Fibroblast of the conjunctiva (primary cell): ENCODE measurements at regions not wholly inside any gene's neighbourhood (a gene's known extent, or its start where the extent isn't known, plus 50 kb on each side); places are given as distances from the start of the nearest gene placed in this dataset.
"Not testable (repeated sequence)": the region's sequence is repeated elsewhere in the genome, so short reads cannot be mapped to it uniquely, and the experiment has no call there.

ENCODE experiments used
- DNase-seq: peaks from one replicate; pipeline ENCODE4 v3.0.0-alpha.2; 2010; ENCODE audit warnings: low read depth

DNA sequence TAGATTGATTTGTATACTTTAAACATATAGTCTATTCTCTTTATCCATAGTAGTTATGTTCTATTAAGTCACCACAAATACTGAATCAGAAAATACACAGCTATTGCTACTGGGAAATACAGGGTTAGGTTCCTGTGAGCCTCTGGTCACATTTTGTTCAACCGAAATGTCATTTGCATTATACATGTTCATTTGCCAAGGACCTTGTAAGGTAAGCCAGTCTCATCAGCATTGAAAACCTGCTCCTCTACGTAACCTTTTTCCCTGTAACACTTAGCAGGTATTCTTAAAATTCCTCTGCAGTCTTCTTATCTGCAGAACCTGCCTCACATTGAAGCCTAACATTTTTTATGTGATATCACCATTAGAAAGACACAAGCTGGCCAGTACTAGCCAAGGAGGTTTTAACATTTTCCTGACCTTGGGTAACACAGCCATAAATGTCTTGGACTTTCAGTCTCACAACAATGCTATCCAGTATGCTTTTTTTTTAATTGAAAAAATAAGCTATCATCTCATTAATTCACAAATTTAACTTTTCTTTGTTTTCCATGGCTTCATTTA, 765.7 kb upstream of the IGFBP7 start:
- no peak for DNase-seq

DNA sequence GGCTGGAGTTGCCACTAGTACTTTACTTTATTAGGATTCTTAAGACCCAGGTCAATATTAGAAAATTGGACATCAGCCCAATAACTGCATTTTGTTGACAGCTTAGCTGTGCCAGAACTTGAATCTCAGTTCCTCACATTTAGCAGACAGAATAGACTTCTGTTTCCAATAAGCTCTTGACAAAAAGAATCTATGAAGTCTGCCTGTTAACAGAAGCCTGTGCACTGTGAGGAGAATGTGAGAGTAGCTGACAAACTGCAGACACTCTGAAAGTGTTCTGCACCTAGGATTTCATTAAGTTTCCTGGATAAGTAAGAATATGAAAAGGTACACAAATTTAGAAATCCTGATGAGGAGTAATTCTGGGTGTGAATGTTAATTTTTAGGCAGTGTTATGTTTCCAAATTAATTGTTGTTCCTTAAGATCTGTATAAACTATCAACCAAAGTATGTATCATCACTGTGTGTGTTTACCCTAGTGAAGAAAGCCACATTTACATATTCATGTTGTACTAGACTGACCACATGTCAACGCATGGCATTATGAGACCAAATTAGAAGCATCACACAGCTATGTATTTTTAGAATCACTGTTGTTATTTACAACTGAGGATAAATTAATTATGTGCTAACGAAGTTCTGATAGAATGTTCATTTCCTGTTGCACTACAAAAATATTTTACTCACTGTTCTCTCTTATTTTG, 756.4 kb upstream of the IGFBP7 start:
- DNase-seq, result no peak

- DNase-seq, result no peak
Observed at GRCh38 chr4:57865264-57865663, 755.1 kb upstream of the IGFBP7 start.

DNA sequence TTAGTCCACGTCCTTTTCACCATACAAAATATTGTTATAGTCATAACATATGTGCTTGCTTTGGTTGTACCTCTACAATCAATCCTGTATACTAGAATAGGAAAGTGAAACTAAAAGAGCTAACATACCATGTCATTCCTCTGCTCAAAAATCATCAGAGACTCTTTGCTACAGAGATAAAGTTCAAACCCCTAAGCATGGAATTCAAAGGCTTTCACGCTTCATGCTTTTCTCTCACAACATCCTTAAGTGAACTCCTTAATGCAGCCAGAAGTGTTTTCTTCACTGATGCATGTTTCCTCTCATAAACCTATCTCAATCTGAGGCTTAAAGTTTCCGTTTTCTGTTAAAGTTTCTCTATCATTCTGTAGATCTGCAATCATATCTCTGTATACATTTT, 744.6 kb upstream of the IGFBP7 start:
- DNase-seq, result no peak

DNA sequence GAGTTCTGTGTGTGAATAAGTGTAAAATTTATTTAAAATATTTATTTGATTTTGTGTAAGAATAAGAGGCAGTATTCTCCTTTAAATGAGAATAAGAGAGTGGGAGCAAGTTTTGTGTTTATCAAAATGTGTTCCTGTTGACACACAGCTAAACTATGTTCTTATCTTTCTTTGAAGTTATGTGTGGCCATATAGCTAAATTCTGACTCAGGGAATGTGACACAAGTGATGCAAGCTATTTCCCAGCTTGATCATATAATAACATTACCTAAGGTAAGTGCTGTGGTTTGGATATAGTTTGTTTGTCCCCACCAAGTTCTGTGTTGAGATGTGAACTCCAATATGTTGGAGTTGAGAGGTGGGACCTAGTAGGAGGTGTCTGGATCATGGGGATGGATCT, 740.0 kb upstream of the IGFBP7 start:
- DNase-seq, result no peak

DNA sequence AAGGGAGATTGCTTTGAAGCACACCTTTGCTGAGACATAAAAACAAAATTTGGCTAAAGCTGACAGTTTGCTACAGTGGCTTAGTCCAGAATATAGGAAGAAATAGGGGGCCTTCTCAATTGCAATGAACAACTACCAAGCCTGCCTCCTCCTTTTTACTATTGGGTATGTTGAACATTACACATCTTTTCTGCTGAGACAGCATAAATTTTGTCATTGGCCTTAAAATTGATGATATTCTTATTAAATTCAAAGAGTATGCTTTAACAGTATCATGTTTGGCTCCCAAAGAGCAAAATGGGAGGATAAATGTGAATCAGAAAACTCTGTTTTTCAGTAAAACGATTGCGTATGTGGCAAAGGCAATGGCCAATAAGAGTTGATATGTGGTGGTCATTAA, 721.9 kb upstream of the IGFBP7 start:
- DNase-seq, result no peak

DNA sequence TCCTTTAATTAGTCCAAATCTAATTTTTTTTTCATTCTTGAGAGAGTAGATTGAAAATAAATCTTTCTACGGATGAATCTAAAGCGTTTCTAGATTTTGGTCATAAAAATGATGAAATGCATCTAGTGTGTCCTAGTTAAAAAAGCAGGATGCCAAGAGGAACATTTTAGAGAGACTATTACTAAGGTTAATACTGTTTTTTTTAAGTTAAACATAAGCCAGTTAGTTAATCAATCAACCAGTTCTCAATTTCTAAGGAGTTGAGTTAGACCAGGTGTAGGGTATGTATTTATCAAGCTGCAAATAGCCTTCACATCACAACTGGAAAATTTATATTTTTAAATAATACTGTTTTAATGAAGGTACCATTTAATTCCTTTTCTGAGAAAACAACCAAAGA, 679.5 kb upstream of the IGFBP7 start:
- no peak for DNase-seq

GRCh38 chr4:57777876-57778275, 667.7 kb upstream of the IGFBP7 start:
- DNase-seq, result no peak

DNA sequence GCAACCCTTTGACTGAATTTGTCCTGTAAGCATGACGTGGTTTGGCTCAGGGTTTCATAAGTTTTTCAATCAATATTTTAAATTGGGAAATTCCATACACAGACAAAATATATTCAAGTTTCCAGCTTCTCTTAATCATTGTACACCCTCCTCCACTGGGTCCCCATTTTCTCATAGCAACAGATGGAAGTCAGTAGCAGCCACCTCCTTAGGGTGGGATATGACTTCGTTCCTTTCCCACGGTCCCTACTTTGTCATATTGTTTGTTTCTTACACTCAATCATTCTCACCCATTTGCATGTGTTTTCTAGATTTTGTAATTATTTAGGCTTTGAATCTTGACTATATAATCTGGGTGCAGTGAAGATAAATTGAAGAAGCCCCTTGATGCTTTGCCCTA, 664.5 kb upstream of the IGFBP7 start:
- DNase-seq, result no peak

GRCh38 chr4:57774171-57774570, 664.0 kb upstream of the IGFBP7 start:
- no peak for DNase-seq

DNA sequence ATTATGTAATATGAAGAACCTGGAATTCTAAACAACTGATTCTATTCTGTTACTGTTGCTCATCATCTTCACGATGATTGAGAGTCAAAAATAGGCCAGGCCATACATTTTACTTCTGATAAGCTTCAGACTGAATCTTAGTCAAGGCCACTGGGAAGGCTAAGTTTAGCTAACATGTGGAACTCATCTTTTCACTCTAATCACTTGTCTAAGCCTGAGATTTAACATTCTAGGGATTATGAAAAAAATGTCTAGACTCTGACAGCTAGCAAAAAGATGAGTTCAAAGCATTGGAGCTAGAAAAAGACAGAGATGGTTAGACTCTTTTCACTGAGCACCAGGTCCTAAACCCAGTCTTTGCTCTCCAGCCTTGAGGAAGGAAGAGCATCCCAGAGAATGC, 656.2 kb upstream of the IGFBP7 start:
- DNase-seq, result no peak

GRCh38 chr4:57764856-57765255, 654.7 kb upstream of the IGFBP7 start:
- DNase-seq, result no peak

GRCh38 chr4:57763070-57763469, 652.9 kb upstream of the IGFBP7 start:
- no peak for DNase-seq

- DNase-seq, result no peak
Observed at GRCh38 chr4:57740625-57741190, 630.5 kb upstream of the IGFBP7 start.

- DNase-seq, result no peak
Observed at GRCh38 chr4:57736781-57737180, 626.6 kb upstream of the IGFBP7 start.

GRCh38 chr4:57734104-57734670, 624.0 kb upstream of the IGFBP7 start:
- DNase-seq, result no peak

- not testable (repeated sequence) for DNase-seq
Observed at GRCh38 chr4:57729775-57730570, 619.8 kb upstream of the IGFBP7 start.

DNA sequence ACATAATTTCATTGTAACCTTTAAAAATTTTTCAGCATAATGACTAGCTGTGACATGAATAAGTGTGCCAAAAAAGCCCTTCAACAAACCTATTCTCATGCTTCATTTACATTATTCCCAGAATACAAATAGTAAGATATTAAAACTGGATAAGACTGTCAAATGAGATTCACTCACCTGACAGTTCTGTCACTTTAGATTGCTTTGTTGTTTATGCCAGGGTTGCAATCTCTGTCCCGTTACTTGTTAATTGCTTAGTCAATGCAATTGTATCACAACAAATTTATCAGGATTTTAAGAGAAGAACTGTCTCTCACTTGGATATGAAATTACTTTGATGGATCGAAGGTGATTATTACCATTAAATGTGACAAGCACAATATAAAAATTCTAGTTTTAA, 616.0 kb upstream of the IGFBP7 start:
- no peak for DNase-seq

- no peak for DNase-seq
Observed at GRCh38 chr4:57719456-57719855, 609.3 kb upstream of the IGFBP7 start.

GRCh38 chr4:57714313-57714712, 604.1 kb upstream of the IGFBP7 start:
- DNase-seq, result not testable (repeated sequence)

- no peak for DNase-seq
Observed at GRCh38 chr4:57710053-57710452, 599.9 kb upstream of the IGFBP7 start.

DNA sequence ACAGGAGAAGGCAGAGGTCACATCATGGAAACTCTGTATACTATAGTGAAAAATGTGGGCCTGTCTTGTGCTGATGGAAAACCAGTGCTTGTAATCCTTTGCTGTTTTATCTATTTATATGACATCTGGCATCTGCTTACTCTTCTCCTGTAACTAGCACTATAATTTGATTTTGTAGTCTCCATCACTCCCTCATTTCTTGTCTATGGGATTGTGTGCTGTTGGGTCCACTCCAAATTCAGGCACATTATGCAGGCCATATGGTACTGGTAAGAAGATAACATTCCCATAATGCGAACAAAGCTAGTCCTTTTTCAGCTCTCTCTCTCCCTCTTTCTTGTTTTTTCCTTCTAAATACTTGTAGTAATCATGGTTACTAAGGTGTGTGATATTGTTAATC, 581.2 kb upstream of the IGFBP7 start:
- no peak for DNase-seq
